Left colon (tissue), 2 donors: ENCODE measurements at regions not wholly inside any gene's neighbourhood (a gene's known extent, or its start where the extent isn't known, plus 50 kb on each side); places are given as distances from the start of the nearest gene placed in this dataset.
"Not testable (repeated sequence)": the region's sequence is repeated elsewhere in the genome, so short reads cannot be mapped to it uniquely, and the experiment has no call there.

Experiments used
- ATAC-seq: fragments of 200-7000 bp; cut with Tn5 transposase; one replicate; pipeline ENCODE4 v1.9.1; 2020; ENCODE audit warnings: mild to moderate bottlenecking, moderate library complexity
- DNase-seq, 2 donors: peaks; one replicate each; pipeline ENCODE4 v3.0.0-alpha.2; 2020
- intact Hi-C, 2 donors: fragments of 100-400 bp; cut with DNase I in 1 of 2; cut with micrococcal nuclease in 1 of 2; formaldehyde crosslinking; loops; one replicate each; pipeline versions ENCODE4 v1.11.2 to v1.14.0; 2022; cut with DNase I, micrococcal nuclease
- donor health status: DM: no; HTN: no; CAD: no.
- donor health status: DM: yes; HTN: yes; CAD: no.

- intact Hi-C loops: no loop called here
- DNase-seq (no peak), ATAC-seq (no peak)
Observed at GRCh38 chr10:8393531-8393930, 339.0 kb downstream of the GATA3 start.

GRCh38 chr10:8396675-8397074, 342.2 kb downstream of the GATA3 start:
- intact Hi-C loops: no loop called here
- DNase-seq: no peak

GRCh38 chr10:8398771-8399170, 344.3 kb downstream of the GATA3 start:
- intact Hi-C loops: no loop called here
- no peak for ATAC-seq
- no peak for DNase-seq

More at GRCh38 chr10:8396675-8397074, 342.2 kb downstream of the GATA3 start:
- no peak for ATAC-seq

GRCh38 chr10:8400151-8400550, 345.7 kb downstream of the GATA3 start:
- no peak for DNase-seq
- intact Hi-C loops: no loop called here

GRCh38 chr10:8400892-8401291, 346.4 kb downstream of the GATA3 start:
- ATAC-seq: no peak
- no peak for DNase-seq
- intact Hi-C loops: no loop called here

More at GRCh38 chr10:8400151-8400550, 345.7 kb downstream of the GATA3 start:
- no peak for ATAC-seq

GRCh38 chr10:8401531-8401930, 347.0 kb downstream of the GATA3 start:
- ATAC-seq (no peak), DNase-seq (no peak)
- intact Hi-C loops: no loop called here

GRCh38 chr10:8402576-8402975, 348.1 kb downstream of the GATA3 start:
- intact Hi-C loops: no loop called here
- ATAC-seq (no peak), DNase-seq (no peak)

GRCh38 chr10:8403711-8404371, 349.4 kb downstream of the GATA3 start:
- no peak for ATAC-seq
- no peak for DNase-seq
- intact Hi-C loops: no loop called here

GRCh38 chr10:8404721-8405120, 350.2 kb downstream of the GATA3 start:
- DNase-seq (no peak), ATAC-seq (no peak)
- intact Hi-C loops: no loop called here

GRCh38 chr10:8405596-8405995, 351.1 kb downstream of the GATA3 start:
- intact Hi-C loops: no loop called here
- ATAC-seq: no peak
- no peak for DNase-seq

GRCh38 chr10:8407501-8408021, 353.1 kb downstream of the GATA3 start:
- intact Hi-C loops: no loop called here
- DNase-seq (no peak), ATAC-seq (no peak)

- no peak for ATAC-seq
- intact Hi-C loops: no loop called here
- DNase-seq: no peak
Observed at GRCh38 chr10:8410506-8410905, 356.0 kb downstream of the GATA3 start.

- intact Hi-C loops: no loop called here
- DNase-seq: no peak
- ATAC-seq: no peak
Observed at GRCh38 chr10:8412541-8412940, 358.1 kb downstream of the GATA3 start.

GRCh38 chr10:8415029-8415428, 360.5 kb downstream of the GATA3 start:
- intact Hi-C loops, ATAC-seq: not testable (repeated sequence)

GRCh38 chr10:8416192-8416701, 361.8 kb downstream of the GATA3 start:
- no peak for ATAC-seq
- no peak for DNase-seq
- intact Hi-C loops: no loop called here

More at GRCh38 chr10:8415029-8415428, 360.5 kb downstream of the GATA3 start:
- not testable (repeated sequence) for DNase-seq

- no peak for DNase-seq
- intact Hi-C loops: no loop called here
- no peak for ATAC-seq
Observed at GRCh38 chr10:8416760-8417159, 362.3 kb downstream of the GATA3 start.

GRCh38 chr10:8417631-8418030, 363.1 kb downstream of the GATA3 start:
- DNase-seq: no peak
- intact Hi-C loops: no loop called here
- no peak for ATAC-seq

- DNase-seq: no peak
- intact Hi-C loops: no loop called here
Observed at GRCh38 chr10:8418631-8419030, 364.1 kb downstream of the GATA3 start.

GRCh38 chr10:8420182-8420581, 365.7 kb downstream of the GATA3 start:
- DNase-seq: no peak
- no peak for ATAC-seq
- intact Hi-C loops: no loop called here

More at GRCh38 chr10:8418631-8419030, 364.1 kb downstream of the GATA3 start:
- ATAC-seq: no peak

- intact Hi-C loops: no loop called here
- ATAC-seq: no peak
- DNase-seq: no peak
Observed at GRCh38 chr10:8424555-8425211, 370.2 kb downstream of the GATA3 start.
